ENCODE measurements at regions not wholly inside any gene's neighbourhood (a gene's known extent, or its start where the extent isn't known, plus 50 kb on each side); places are given as distances from the start of the nearest gene placed in this dataset.

DNA sequence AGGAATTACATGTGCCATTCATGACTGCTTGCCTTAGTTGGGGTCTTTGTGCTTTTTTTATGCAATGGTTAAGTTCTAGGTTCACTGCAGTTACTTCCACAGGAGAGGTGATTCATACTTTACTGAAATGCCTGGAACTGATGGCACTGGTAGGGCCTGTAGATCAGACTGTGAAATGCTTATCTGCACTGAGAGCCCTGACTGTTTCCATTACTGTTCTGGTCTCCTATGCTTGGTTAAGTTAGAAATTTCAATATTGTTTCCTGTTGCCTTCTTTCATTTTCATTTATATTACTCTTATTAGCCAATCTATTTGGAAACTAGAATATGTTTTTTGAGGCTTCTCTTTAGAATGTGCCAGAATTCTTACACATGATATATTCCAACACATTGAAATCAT lies 484.1 kb upstream of the SEMA6A start:
- TF ChIP-seq CTCF (conservative IDR thresholded peaks at IDR 0.05; ENCODE audit: low read length) (no peak), EZH2phosphoT487 (IDR thresholded peaks at IDR 0.05; ENCODE audit: borderline replicate concordance, low read depth, low read length) (no peak)
